GM06990 (cell line): ENCODE measurements at regions not wholly inside any gene's neighbourhood (a gene's known extent, or its start where the extent isn't known, plus 50 kb on each side); places are given as distances from the start of the nearest gene placed in this dataset.
A peak's percentile ranks its signal among the peaks of the same experiment; 100 is the strongest.

Experiments
- DNase-seq: peaks from one replicate; pipeline ENCODE4 v3.0.0-alpha.2; 2011; ENCODE audit not compliant: insufficient read length; ENCODE audit errors: extremely low read depth
- H3K27me3 ChIP-seq: replicated peaks from 2 replicates; pipeline ENCODE4 v1.6.0; 2011; ENCODE audit warnings: low read length; ENCODE audit not compliant: control insufficient read depth, insufficient read depth
- H3K36me3 ChIP-seq: 2 replicates; pipeline ENCODE4 v1.5.1; 2011; ENCODE audit warnings: low read length; ENCODE audit not compliant: control insufficient read depth, insufficient read depth
- H3K4me3 ChIP-seq: replicated peaks from 2 replicates; pipeline ENCODE4 v1.5.1; 2011; ENCODE audit warnings: low read depth, mild to moderate bottlenecking, control low read depth, low read length
- TF ChIP-seq, protein P1 (sequence below): IDR thresholded peaks from 2 replicates; pipeline ENCODE4 v1.5.1; 2011; ENCODE audit warnings: low read length, control low read depth, mild to moderate bottlenecking, inconsistent platforms; ENCODE audit not compliant: insufficient read depth, poor library complexity, severe bottlenecking

DNA sequence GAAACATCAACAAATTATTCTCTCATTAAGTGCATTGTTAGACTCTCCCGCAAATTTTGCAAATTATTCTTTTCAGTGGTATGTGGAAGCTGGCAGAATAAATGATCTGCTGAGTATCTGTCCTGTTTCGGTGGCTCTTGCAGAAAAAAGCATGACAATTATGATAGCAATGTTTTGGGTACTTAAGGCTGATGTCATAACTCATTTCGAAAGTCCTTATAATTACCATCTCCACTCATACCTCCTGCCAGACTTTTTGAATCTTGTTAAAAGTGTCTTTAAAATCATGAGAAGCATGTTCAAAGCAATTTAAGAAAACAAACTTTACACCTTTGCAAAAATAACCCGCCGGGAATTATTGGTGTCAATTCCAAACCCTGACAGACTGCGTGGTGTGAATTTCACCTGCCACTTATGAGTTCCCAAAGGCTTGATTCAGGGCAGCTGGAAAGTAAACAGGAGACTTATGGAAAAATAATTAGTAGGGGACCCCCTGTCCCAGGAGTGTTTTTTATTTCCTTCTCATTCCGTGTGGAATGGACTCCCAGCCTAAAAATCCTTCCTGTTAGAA, 87.6 kb upstream of the E2F3 start:
- no peaks in the 10 kb centered on the region for H3K36me3 ChIP-seq
- TF ChIP-seq, protein P1, sequence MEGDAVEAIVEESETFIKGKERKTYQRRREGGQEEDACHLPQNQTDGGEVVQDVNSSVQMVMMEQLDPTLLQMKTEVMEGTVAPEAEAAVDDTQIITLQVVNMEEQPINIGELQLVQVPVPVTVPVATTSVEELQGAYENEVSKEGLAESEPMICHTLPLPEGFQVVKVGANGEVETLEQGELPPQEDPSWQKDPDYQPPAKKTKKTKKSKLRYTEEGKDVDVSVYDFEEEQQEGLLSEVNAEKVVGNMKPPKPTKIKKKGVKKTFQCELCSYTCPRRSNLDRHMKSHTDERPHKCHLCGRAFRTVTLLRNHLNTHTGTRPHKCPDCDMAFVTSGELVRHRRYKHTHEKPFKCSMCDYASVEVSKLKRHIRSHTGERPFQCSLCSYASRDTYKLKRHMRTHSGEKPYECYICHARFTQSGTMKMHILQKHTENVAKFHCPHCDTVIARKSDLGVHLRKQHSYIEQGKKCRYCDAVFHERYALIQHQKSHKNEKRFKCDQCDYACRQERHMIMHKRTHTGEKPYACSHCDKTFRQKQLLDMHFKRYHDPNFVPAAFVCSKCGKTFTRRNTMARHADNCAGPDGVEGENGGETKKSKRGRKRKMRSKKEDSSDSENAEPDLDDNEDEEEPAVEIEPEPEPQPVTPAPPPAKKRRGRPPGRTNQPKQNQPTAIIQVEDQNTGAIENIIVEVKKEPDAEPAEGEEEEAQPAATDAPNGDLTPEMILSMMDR = no peak
- DNase-seq = no peak

GRCh38 chr6:20314866-20315845, 86.5 kb upstream of the E2F3 start:
- no peaks in the 10 kb centered on the region for H3K27me3 ChIP-seq
- TF ChIP-seq, protein P1 = no peak

More for the DNA sequence above, 87.6 kb upstream of the E2F3 start:
- H3K27me3 ChIP-seq = no peaks in the 10 kb centered on the region
- no peak overlapping the region for H3K4me3 ChIP-seq

GRCh38 chr6:20317430-20317829, 84.2 kb upstream of the E2F3 start:
- no peak overlapping the region for H3K4me3 ChIP-seq
- H3K27me3 ChIP-seq = no peaks in the 10 kb centered on the region
- no peak for DNase-seq
- TF ChIP-seq, protein P1 = no peak
- H3K36me3 ChIP-seq = no peaks in the 10 kb centered on the region

More at GRCh38 chr6:20314866-20315845, 86.5 kb upstream of the E2F3 start:
- Histone ChIP-seq H3K36me3 (no peaks in the 10 kb centered on the region), H3K4me3 (no peak overlapping the region)
- DNase-seq = no peak

- H3K4me3 ChIP-seq = no peak overlapping the region
- H3K27me3 ChIP-seq = no peaks in the 10 kb centered on the region
- TF ChIP-seq, protein P1 = no peak
Observed at GRCh38 chr6:20318851-20319387, 82.8 kb upstream of the E2F3 start.

DNA sequence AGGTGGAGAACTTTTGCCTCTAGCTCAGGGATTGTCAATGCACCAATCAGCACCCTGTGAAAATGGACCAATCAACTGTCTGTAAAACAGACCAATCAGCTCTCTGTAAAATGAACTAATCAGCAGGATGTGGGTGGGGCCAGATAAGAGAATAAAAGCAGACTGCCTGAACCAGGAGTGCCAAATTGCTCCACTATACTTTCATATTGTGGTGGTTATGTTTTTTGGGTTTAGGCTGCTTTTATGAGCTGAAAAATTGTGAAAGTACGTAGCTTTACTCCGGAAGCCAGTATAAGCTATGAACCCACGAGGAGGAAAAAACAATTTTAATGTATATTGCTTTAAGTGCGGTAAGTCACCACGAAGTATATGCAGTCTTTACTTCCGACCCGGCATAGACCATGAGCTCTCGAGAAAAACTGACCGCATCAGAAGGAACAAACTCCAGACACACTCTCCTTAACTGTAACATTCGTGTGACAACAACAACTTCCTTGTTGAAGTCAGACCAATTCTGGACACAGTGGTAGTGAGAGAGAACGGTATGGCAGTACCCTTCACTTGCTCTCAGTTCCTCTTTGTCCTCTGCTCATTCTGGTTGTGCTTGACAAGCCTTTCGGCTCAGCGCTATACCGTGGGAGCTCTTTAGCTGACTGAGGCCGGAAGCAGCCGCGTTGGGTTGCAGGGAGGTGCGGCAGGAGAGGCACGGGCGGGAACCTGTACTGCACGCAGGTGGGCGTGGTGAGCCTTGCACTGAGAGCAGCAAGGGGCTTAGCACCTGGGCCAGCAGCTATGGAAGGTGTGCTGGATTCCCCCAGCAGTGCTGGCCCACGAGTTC, 81.9 kb upstream of the E2F3 start:
- H3K36me3 ChIP-seq = no peaks in the 10 kb centered on the region
- peak overlapping the region; percentile 55 for H3K4me3 ChIP-seq
- no peaks in the 10 kb centered on the region for H3K27me3 ChIP-seq
- DNase-seq = peak; percentile 89
- TF ChIP-seq, protein P1 = no peak

More at GRCh38 chr6:20318851-20319387, 82.8 kb upstream of the E2F3 start:
- H3K36me3 ChIP-seq = no peaks in the 10 kb centered on the region
- DNase-seq = no peak
